Activated CD4-positive, alpha-beta T cell treated with anti-CD3 and anti-CD28 coated beads for 24 hours (primary cell): ENCODE measurements at regions not wholly inside any gene's neighbourhood (a gene's known extent, or its start where the extent isn't known, plus 50 kb on each side); places are given as distances from the start of the nearest gene placed in this dataset.

Experiments
- DNase-seq, 2 donors: peaks; one replicate each; pipeline ENCODE4 v3.0.0-alpha.2; 2020; ENCODE audit warnings: low read depth in 2 of 2

DNA sequence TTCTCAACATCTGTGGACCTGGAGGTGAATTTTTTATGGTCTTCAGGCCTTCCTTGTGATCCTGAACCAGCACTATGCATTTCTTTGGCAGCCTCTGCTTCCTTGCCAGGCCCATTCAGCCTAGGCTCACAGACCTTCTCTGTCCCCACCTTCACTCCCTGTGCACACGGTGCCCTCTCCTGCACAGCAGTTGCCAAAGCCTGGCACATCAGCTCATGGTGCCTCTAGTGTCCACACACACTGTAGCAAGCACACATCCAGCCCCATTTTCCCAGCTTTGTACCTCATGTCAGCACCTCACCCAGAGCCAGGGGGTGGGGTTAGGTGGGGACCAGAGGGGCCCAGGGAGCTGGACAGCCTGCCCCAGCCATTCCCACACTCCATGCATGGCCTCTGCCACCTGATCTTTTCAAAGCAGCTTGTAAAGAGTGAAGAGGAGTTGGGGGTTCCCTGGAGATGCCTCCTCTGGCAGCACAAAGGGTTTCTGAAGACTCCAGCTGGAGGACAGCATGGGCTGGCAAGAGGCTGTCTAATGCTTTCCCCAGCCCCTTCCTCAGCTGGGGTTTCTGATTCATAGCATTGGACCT, 57.9 kb upstream of the TMEM72 start:
- DNase-seq = no peak

DNA sequence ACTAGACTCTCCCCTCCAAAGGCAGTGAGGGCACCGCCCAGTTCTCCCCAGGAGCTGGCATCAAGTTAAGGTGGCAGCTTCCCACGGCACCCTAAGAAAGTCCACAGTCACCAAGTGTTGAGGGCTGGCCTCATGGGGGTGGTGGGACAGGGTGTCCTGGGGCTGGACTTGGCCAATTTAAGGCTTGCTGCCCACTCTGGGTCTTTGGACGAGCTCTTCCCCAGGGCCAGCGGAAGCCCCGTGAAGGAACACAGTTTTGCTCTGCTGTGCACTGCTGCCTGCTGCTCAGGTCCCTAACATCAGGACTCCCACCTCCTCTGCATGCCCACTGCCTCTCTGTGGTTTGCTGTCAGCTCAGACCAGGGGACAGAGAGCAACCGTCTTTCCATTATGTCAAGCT, 57.3 kb upstream of the TMEM72 start:
- DNase-seq = no peak

DNA sequence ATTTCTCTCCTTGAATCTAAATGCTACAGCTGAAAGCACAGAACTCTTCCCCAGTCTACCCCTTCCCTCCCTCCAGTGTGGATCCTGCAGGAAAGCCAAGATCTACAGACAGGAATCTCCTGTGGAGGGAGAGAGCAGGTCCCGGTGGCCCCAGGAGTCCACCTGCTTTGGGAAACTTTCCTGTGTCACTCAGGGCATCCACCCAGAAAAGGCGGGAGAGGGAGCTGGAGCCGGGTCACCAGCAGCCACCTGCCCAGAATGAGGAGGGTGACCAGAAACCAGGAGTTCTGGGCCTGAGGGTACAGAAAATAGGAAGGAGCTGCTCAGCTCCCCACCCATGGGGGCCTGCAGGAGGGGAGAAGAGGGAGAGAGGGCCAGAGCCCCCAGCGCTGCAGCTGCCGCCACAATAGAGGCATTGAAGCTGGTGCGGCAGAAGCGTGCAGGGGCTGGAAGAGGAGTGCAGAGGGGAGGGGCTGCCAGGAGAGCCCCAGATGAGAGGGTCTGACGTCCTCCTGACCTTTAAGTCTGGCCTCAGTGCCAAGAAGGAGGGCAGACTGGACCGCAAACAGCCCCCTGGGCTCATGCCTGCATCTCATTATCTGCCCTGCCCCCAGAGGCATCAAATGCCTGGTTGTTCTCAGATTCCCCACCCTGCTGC, 56.3 kb upstream of the TMEM72 start:
- no peak for DNase-seq

DNA sequence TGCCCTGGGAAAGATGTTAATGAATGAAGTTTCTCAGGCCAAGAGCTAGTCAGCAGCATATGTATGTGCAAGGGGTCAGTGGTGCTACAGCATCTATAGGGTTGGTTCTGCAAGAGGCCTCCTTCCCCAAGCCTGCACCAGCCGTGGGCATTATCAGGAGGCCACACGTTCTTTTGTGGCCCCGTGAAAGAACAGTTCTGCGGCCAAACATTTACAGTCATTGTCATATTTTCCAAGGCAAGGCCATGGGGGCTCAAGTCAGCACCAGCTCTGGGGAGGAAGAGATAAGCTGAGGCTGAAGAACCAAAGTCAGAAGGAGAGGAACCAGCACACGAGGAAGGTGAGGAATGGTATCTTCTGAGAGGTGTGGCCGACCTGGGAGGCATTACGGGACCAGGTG, 54.4 kb upstream of the TMEM72 start:
- no peak for DNase-seq

DNA sequence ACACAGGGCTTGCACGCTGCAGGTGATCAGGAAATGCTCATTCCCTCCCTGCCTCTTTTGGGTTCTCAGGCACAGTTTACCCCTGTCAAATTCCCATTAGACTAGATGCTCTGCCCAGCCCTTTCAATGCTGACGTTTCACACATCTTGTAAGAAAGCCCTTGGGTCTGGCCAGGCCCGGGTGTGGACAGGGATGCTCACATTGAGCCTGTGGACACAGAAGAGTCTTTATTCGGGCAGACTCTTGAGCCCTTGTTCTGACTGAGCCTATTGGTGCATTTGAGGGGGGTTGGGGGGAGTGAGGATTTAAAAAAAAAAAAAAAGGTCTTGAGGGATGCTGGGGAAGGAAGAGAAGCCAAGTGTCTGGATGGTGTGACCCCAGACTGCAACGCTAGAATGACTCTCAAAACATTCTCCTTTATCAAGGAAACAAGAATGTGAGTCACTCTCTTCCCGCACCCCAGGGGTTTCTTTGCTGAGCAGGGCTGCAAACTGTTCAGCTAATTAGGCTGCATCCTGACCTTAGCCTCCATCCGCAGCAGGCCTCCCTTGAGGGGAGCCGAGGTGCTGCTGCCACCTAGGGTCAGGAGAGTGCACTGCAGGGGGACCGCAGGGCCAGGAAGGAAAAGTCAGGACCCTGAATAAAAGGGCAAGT, 53.6 kb upstream of the TMEM72 start:
- peak; percentile 49 to 54 for DNase-seq

DNA sequence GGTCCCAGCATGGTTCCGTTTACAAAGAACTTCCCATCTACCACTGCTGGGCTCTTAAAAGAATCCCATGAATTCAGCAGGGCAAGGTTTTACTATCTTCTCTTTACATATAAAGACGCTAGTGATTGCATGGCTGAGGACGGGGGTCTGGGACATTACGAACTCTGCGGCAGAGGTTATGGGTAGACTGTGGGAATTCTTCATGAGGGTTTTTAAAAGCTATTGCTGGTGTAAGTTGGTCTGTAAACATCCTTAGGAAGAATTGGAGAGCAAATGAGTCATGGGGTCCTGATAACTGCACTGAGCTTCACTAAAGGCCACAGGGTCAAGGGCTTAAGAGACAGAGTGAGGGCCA, 53.1 kb upstream of the TMEM72 start:
- no peak for DNase-seq

DNA sequence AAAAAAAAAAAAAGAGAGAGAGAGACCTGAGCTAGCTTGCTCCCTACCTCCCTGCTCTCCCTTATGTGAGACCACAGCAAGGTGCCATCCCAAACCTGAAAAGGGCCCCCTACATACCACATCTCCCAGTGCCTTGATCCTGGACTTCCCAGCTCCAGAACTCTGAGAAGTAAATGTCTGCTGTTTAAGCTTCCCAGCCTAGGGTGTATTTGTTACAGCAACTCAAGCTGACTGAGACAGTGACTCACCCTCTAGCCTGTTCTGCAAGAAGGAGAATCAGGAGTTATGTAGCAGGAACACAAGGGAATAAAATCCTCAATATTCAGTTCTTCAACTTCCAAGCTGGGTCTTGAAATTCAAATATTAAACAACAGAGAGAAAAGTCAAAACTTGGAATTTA, 52.1 kb upstream of the TMEM72 start:
- no peak for DNase-seq

DNA sequence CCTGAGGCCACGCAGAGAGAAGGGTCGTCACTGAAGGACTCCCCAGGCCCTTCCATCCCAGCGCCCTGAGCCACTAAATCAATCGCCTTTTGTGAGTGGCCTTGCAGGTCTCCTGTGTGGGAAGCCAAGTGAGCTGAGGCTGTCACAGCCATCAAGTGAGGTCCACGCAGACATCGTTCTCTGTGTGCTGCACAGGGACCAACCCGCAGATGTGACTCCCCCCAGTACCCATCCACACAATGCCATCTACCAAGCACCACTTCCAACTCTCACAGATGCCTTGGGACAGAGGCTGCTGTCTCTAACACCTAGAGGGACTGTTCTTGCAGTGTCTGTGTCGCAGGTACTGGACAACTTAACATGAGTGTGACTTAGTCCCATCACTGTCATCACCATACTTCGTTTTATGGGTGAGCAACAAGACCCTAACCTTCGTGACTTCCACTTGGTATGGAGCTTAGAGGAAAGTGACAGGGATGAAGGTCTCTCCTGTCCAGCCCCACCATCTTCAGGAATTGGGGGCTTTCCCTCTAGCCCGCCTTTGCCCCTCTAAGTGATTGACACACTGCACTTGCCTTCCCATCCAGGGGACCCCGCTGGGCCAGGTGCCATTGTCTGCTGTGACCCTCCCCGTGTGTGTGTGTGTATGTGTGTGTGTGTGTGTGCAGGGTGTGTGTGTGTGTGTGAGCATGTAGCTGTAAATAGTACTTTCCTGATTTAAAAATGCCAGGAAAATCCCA, 51.4 kb upstream of the TMEM72 start:
- DNase-seq = no peak

DNA sequence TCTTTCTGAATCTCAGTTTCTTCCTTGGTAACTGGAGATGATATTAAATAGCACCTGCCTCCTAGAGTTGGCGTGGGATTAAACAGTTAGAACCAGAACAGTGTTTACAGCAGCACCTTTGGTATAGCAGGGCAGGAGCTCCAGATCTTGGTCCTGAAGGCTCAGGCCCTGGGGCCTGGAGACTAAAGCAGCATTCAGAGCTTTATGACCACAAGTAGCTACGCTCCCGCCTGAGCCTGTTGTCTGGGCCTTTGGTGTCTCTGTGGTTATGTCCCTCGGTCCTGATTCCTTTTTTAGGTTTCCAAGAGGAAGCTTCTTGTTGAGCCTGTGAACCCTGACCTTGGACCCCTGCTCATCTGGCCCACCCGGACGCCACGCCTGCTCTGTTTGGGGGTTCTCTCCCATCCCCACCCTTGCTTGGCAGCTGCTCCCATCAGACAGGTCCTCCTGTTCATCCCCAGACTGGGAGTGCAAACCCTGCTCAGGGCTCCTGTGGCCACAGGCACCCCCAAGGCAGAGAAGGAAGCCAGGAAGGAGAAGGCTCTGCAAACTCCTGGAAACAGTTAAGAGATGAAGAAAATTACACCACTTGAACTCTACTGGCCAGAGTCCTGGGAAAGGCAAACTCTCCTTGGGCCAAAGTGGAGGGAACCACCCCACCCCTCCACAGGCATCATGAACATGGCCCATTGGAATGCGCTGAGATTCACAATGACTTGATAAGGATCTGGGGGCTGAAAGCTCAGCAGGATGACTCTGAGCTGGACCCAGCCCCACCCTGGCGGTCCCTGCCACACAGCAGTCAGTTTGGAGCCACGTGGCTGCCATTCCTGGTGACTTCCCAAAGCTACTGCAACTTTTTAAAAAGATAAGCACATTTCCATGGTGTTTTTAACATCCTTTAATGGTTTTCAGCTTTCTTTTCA, 50.1 kb upstream of the TMEM72 start:
- no peak for DNase-seq
